ENCODE measurements at regions not wholly inside any gene's neighbourhood (a gene's known extent, or its start where the extent isn't known, plus 50 kb on each side); places are given as distances from the start of the nearest gene placed in this dataset.

DNA sequence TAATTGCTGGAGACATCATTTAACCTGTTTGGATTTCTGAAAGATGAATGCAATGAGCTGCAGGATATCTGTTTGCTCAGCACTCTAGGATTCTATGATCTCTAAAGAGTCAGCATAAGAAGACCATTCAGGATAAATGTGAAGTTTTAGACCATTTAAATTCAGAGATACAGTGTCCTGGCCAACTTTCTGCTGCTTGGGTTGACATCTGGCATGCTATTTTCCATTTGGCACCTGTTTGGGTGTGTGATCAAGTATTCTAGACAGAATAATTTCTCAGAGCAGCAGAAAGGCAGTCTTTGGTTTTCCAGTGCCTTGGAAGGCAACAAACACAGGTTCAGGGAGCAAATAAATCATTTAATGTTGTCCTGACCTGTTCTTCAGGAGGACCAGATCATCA, 144.8 kb upstream of the NDUFV2 start:
- Histone ChIP-seq H3K27me3 (replicated peaks in 1 of 4; ENCODE audit: control insufficient read depth in 3 of 4, extremely low read depth in 1 of 4, insufficient read depth in 3 of 4, low read length in 3 of 4) (no peaks in the 10 kb centered on the region), H2BK15ac (ENCODE audit: low read length) (no peak overlapping the region), H3K23me2 (ENCODE audit: low read depth, low read length) (no peaks in the 10 kb centered on the region), H4K8ac (ENCODE audit: extremely low read depth, insufficient read depth, low read length) (no peak overlapping the region), H2AK5ac (ENCODE audit: low read depth, low read length) (no peak overlapping the region), H2AFZ (ENCODE audit: low read length) (no peak overlapping the region), H3K9ac (replicated peaks in 1 of 4; ENCODE audit: extremely low read depth in 1 of 4, low read depth in 3 of 4, low read length in 3 of 4) (no peak overlapping the region), H3K18ac (ENCODE audit: extremely low read depth, low read length) (no peak overlapping the region), H3K4me3 (ENCODE audit: extremely low read depth in 1 of 4, insufficient read depth in 2 of 4, low read depth in 3 of 4, low read length in 4 of 4) (no peak overlapping the region), H4K5ac (ENCODE audit: insufficient read length, low read depth, low read length) (no peak overlapping the region), H3K14ac (ENCODE audit: insufficient read length) (no peak overlapping the region), H3K56ac (replicated peaks; ENCODE audit: insufficient read length, low read depth, low read length) (no peak overlapping the region), H2BK12ac (ENCODE audit: low read depth, low read length) (no peak overlapping the region), H3K4me1 (replicated peaks in 1 of 4; ENCODE audit: control insufficient read depth in 3 of 4, insufficient read depth in 4 of 4, low read length in 3 of 4) (peaks cover 0 to 9% (median 4%) of the 10 kb centered on the region in 4 experiments; a peak in 4 of 7 replicates), H3K27ac (ENCODE audit: low read depth, low read length) (no peak overlapping the region), H3K79me1 (ENCODE audit: low read depth, low read length) (no peaks in the 10 kb centered on the region), H2BK120ac (replicated peaks; ENCODE audit: low read depth, low read length) (no peak overlapping the region), H3K4ac (replicated peaks; ENCODE audit: insufficient read length, low read depth, low read length) (no peak overlapping the region), H4K91ac (replicated peaks; ENCODE audit: insufficient read length, low read length) (no peak overlapping the region), H2BK5ac (ENCODE audit: low read depth, low read length) (no peak overlapping the region), H3K36me3 (ENCODE audit: control insufficient read depth in 2 of 4, insufficient read depth in 4 of 4, low read length in 3 of 4) (no peaks in the 10 kb centered on the region), H3K79me2 (ENCODE audit: control insufficient read depth in 1 of 2, insufficient read depth in 2 of 2, low read length in 2 of 2) (no peaks in the 10 kb centered on the region), H2BK20ac (ENCODE audit: low read length) (peak overlapping the region; percentile 49; the same call in 1 of the 2 replicates), H3K23ac (ENCODE audit: insufficient read length) (no peak overlapping the region), H3K4me2 (ENCODE audit: insufficient read depth in 1 of 2, low read depth in 2 of 2, low read length in 2 of 2) (no peak overlapping the region), H3K9me3 (ENCODE audit: insufficient read depth in 2 of 2, low read depth in 1 of 2, low read length in 1 of 2) (peaks cover 4 to 6% of the 10 kb centered on the region in 2 experiments; a peak in 2 of 4 replicates), H4K20me1 (replicated peaks in 1 of 2; ENCODE audit: control insufficient read depth in 1 of 2, insufficient read depth in 2 of 2, low read length in 2 of 2) (no peaks in the 10 kb centered on the region)
- CTCF ChIA-PET (ENCODE audit: partially characterized antibody) = interaction anchor here (0.7 kb wide), 1 partner anchor 261 kb away, joined by 3 read pairs; no protein-coding TSS in a partner anchor
- FAIRE-seq = no peak
- no peak for DNase-seq (ENCODE audit: low read depth in 1 of 2, low spot score in 2 of 2)
- no peak for TF ChIP-seq BCL11A (IDR thresholded peaks at IDR 0.05; ENCODE audit: low read depth in 2 of 2, low read length in 2 of 2)
- TF ChIP-seq FOSL1 (IDR thresholded peaks at IDR 0.05; ENCODE audit: insufficient read depth, low read depth, low read length) = no peak
- no peak for TF ChIP-seq RNF2 (IDR thresholded peaks at IDR 0.05; ENCODE audit: borderline replicate concordance, low read depth, low read length, missing control alignments, poor library complexity, severe bottlenecking)
- TF ChIP-seq SIN3A (conservative IDR thresholded peaks at IDR 0.05 in 1 of 2, IDR thresholded peaks at IDR 0.05 in 1 of 2; ENCODE audit: low read depth in 1 of 2, low read length in 2 of 2) = no peak
- TF ChIP-seq CHD2 (IDR thresholded peaks at IDR 0.05; ENCODE audit: low read length) = no peak
- no peak for TF ChIP-seq BACH1 (IDR thresholded peaks at IDR 0.05; ENCODE audit: low read length)
- TF ChIP-seq EZH2 (IDR thresholded peaks at IDR 0.05; ENCODE audit: low read depth, low read length, severe bottlenecking) = no peak
- TF ChIP-seq TBP (IDR thresholded peaks at IDR 0.05; ENCODE audit: low read depth, low read length) = no peak
- no peak for TF ChIP-seq SIRT6 (IDR thresholded peaks at IDR 0.05; ENCODE audit: low read length)
- no peak for TF ChIP-seq PHF8 (conservative IDR thresholded peaks at IDR 0.05; ENCODE audit: low read depth, low read length)
- no peak for TF ChIP-seq MAFK (IDR thresholded peaks at IDR 0.05; ENCODE audit: low read depth, low read length)
- no peak for TF ChIP-seq RFX5 (IDR thresholded peaks at IDR 0.05; ENCODE audit: borderline replicate concordance, low read depth, low read length)
- TF ChIP-seq ZNF274 (IDR thresholded peaks at IDR 0.05; ENCODE audit: borderline replicate concordance, extremely low read depth, low read length) = no peak
- TF ChIP-seq SP4 (IDR thresholded peaks at IDR 0.05; ENCODE audit: low read length) = no peak
- no peak for TF ChIP-seq KDM4A (IDR thresholded peaks at IDR 0.05; ENCODE audit: low read depth, low read length, severe bottlenecking)
- no peak for TF ChIP-seq GABPA (IDR thresholded peaks at IDR 0.05; ENCODE audit: borderline replicate concordance, insufficient read depth, low read length)
- POLR2A ChIA-PET (ENCODE audit: partially characterized antibody) = no interaction called here

Measured in H1 (cell line).